Stimulated activated naive CD8-positive, alpha-beta T cell treated with anti-CD3 and anti-CD28 coated beads, Interleukin-15, amount 100 ng/mL, for 72 hours (primary cell): ENCODE measurements at regions not wholly inside any gene's neighbourhood (a gene's known extent, or its start where the extent isn't known, plus 50 kb on each side); places are given as distances from the start of the nearest gene placed in this dataset.
"Not testable (repeated sequence)": the region's sequence is repeated elsewhere in the genome, so short reads cannot be mapped to it uniquely, and the experiment has no call there.

Experiments used
- ATAC-seq: fragments of 150-1000 bp; cut with Tn5 transposase; 2 replicates; pipeline ENCODE4 v1.10.0; 2021; ENCODE audit warnings: mild to moderate bottlenecking, moderate library complexity
- DNase-seq, 2 donors: peaks; one replicate each; pipeline ENCODE4 v3.0.0; 2021 to 2022
- H3K27ac Mint-ChIP-seq, 2 donors: one replicate each; pipeline ENCODE4 v1.8.0; 2022; ENCODE audit warnings: mild to moderate bottlenecking in 2 of 2, mixed read lengths in 2 of 2, moderate library complexity in 2 of 2
- H3K27me3 Mint-ChIP-seq: one replicate; pipeline ENCODE4 v1.8.0; 2022; ENCODE audit warnings: mixed read lengths
- H3K4me1 Mint-ChIP-seq: one replicate; pipeline ENCODE4 v1.8.0; 2022; ENCODE audit warnings: mild to moderate bottlenecking, mixed read lengths
- H3K4me3 Mint-ChIP-seq, 2 donors: one replicate each; pipeline ENCODE4 v1.8.0; 2022; ENCODE audit warnings: mild to moderate bottlenecking in 2 of 2, mixed read lengths in 2 of 2, moderate library complexity in 1 of 2
- H3K9me3 Mint-ChIP-seq, 2 donors: one replicate each; pipeline ENCODE4 v1.8.0; 2022; ENCODE audit warnings: mixed read lengths in 2 of 2

DNA sequence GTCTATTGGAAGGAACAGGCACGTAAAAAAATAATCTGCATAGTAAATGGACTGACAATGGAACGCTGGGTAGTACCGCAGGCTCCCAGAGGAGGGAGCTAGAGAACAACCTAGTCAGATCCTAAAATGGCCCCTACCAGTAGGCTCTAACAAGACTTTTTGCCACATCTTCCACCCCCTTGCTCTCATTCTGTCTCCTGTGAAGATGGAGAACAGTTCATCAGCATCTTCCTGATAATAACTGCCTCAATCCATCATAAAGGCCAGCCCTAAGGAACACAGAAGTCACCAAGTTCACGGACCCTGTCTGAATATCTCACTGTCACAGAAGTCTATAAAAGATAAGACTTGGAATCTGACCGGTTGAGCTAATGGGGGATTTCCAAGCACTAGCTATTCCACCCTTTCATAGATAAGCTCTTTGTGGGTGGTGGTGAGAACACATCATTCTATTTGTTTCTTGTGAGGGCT is 133.4 kb downstream of the SLC1A3 start:
- H3K4me1 Mint-ChIP-seq = peaks cover 10% of the 10 kb centered on the region
- H3K27ac Mint-ChIP-seq = no peak overlapping the region
- ATAC-seq = peak; percentile 66
- peaks cover 46% of the 10 kb centered on the region for H3K27me3 Mint-ChIP-seq
- no peak overlapping the region for H3K4me3 Mint-ChIP-seq
- no peaks in the 10 kb centered on the region for H3K9me3 Mint-ChIP-seq
- peak; percentile 72 to 73 for DNase-seq

- Mint-ChIP-seq H3K4me3 (no peak overlapping the region), H3K4me1 (peaks cover 16% of the 10 kb centered on the region), H3K27me3 (peaks cover 46% of the 10 kb centered on the region), H3K27ac (no peak overlapping the region), H3K9me3 (no peaks in the 10 kb centered on the region)
- no peak for DNase-seq
- no peak for ATAC-seq
Measured at GRCh38 chr5:36740259-36740898, 134.0 kb downstream of the SLC1A3 start.

- H3K4me3 Mint-ChIP-seq = no peak overlapping the region
- H3K27me3 Mint-ChIP-seq = peaks cover 50% of the 10 kb centered on the region
- peaks cover 19% of the 10 kb centered on the region for H3K4me1 Mint-ChIP-seq
- DNase-seq (no peak), ATAC-seq (no peak)
- H3K27ac Mint-ChIP-seq = no peak overlapping the region
- H3K9me3 Mint-ChIP-seq = no peaks in the 10 kb centered on the region
Measured at GRCh38 chr5:36741128-36741527, 134.7 kb downstream of the SLC1A3 start.

- ATAC-seq = peak; percentile 3
- peaks cover 19% of the 10 kb centered on the region for H3K4me1 Mint-ChIP-seq
- H3K27ac Mint-ChIP-seq = peak overlapping the region in 1 of 2 donors; percentile 74
- DNase-seq = no peak
- no peaks in the 10 kb centered on the region for H3K9me3 Mint-ChIP-seq
- H3K4me3 Mint-ChIP-seq = peak overlapping the region; percentile 86 to 93
- peaks cover 65% of the 10 kb centered on the region for H3K27me3 Mint-ChIP-seq
Measured at GRCh38 chr5:36743891-36744772, 132.4 kb upstream of the NIPBL start.

DNA sequence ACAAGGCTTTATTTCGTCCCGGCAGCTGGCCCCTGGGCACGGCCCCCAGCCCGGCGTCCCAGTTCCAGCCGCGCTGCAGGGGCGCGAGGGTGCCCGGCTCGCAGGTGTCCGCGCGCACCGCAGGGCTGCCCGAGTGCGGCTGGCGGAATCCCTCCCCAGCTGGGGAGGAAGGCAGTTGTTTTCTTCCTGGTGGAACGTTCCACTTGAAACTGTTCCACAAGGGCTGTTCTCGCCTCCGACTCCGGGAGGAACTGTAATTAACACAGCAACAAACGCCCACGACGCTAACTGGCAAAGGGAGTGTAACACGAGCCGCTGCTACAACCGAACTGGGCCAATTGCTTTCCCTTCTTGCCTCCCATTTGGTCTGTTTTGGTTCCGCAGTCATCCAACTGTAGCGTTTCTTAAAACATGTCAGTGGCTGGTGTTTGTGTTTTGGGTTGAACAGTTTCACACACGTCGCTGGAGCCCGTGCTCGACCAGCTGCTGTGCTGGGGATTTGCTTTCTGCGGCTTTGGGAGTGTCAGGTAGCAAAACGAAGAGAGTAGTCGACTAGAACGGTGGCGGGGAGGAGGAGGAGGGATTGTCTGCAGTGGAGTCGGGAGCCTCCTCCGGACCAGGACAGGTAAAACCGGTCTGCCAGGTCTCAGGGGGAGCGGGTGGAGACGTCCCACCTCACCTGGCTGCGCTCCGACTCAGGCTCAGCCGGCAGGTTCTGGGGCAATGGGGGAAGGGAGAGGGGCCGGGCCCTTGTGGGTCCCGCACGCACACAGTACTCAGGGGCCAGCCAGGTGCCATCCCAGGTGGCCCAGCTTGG is 131.6 kb upstream of the NIPBL start:
- Mint-ChIP-seq H3K27ac (peak overlapping the region in 1 of 2 donors; percentile 8), H3K9me3 (no peaks in the 10 kb centered on the region), H3K27me3 (peaks cover 74% of the 10 kb centered on the region), H3K4me1 (peaks cover 19% of the 10 kb centered on the region), H3K4me3 (peak overlapping the region; percentile 86 to 93)
- DNase-seq (peak; percentile 39 to 46), ATAC-seq (peak; percentile 75)

- not testable (repeated sequence) for H3K4me3 Mint-ChIP-seq, H3K27ac Mint-ChIP-seq, DNase-seq, ATAC-seq, H3K9me3 Mint-ChIP-seq
- Mint-ChIP-seq H3K27me3 (peaks cover 54% of the 10 kb centered on the region), H3K4me1 (peaks cover 19% of the 10 kb centered on the region)
Measured at GRCh38 chr5:36747794-36748193, 128.8 kb upstream of the NIPBL start.

DNA sequence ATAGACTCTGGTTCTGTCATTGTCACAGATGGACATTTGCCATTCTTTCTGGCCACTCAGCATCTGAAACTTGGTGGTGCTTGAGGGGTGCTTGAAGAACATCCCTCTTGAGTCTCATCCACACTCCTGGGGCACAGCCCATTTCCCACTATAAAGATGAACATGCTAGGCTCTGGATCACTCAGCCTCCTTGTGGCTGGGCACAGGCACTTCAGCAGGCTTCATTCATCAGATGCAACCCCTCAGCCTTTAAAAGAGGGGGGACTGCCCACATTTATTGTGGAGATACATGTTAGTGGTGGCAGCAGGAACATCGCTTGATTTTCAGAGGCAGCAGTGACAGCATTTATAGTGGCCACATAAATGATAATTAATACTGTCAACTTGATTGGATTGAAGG is 124.7 kb upstream of the NIPBL start:
- no peak overlapping the region for H3K4me3 Mint-ChIP-seq
- DNase-seq (no peak), ATAC-seq (no peak)

DNA sequence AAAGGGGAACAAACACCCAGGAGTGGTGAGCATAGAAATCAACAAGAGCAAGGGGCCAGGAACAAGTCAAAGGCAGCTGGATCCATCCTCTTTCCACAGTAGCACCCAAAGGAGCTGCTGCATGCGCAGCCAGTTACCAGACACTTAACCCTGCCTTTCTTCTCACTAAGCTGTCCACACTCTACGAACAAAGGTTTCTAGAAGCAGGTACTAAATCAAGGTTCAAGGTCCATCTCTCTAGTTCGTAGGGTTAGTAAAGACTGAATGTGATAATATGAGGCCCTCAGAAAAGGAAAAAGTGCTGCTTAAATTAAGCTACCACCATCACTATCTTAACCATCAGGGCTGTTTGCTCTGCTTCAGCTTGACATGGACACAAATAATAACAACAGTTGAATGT is 121.2 kb upstream of the NIPBL start:
- no peaks in the 10 kb centered on the region for H3K4me1 Mint-ChIP-seq
- no peaks in the 10 kb centered on the region for H3K9me3 Mint-ChIP-seq
- H3K27me3 Mint-ChIP-seq = peaks cover under 1% of the 10 kb centered on the region
- DNase-seq (no peak), ATAC-seq (no peak)
- no peak overlapping the region for H3K4me3 Mint-ChIP-seq
- no peak overlapping the region for H3K27ac Mint-ChIP-seq

More for the DNA sequence above, 124.7 kb upstream of the NIPBL start:
- no peaks in the 10 kb centered on the region for H3K9me3 Mint-ChIP-seq
- H3K4me1 Mint-ChIP-seq = no peaks in the 10 kb centered on the region
- H3K27ac Mint-ChIP-seq = no peak overlapping the region
- H3K27me3 Mint-ChIP-seq = peaks cover 23% of the 10 kb centered on the region

DNA sequence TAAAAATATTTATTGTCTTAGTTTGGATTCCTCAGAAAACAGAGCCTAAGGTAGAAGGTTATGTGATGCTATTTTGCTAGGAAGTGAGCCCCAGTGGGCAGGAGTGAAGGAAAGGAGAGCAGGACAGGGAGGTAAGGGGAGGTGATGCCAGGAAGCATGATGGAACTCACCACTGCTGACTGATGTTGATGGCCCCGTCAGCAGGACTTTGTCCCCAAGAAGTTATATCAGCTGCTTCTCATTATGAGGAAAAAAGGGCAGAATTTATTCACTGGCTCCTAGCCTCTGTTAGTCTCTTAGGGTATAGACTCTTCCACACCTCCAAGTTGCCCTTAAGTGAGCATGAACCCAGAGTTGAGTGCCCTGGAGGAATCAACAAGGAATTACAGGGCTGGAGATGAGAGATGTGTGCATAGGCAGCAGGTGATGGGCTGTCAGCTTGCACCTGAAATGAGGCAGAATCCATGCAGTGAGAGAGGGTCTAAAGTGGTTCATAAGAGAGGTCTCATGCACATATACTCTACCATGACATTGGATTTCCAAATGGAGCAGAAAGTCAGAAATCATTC is 120.6 kb upstream of the NIPBL start:
- ATAC-seq (no peak), DNase-seq (no peak)
- Mint-ChIP-seq H3K4me3 (no peak overlapping the region), H3K27me3 (no peaks in the 10 kb centered on the region), H3K27ac (no peak overlapping the region), H3K9me3 (no peaks in the 10 kb centered on the region), H3K4me1 (no peaks in the 10 kb centered on the region)

DNA sequence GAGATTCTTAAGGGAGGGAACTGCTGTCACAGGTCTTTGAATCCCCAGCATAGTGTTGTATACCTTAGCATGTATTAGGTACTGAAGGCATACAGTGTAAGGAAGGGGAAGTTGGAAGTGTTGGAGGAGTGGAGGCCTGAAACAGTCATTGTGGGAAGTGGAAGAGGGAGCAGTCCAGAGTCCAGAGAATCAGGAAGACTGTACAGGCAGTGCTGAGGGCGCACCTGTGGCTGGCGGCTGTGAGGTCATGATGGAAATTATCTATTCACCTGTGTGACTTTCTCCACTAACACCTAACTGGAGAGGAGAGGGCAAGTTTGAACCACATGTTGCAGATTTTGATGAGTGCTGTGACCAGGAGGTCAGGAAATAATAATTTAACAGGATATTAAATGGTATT is 119.7 kb upstream of the NIPBL start:
- no peak for DNase-seq
- Mint-ChIP-seq H3K9me3 (no peaks in the 10 kb centered on the region), H3K27ac (no peak overlapping the region), H3K4me3 (no peak overlapping the region), H3K27me3 (no peaks in the 10 kb centered on the region), H3K4me1 (no peaks in the 10 kb centered on the region)
- no peak for ATAC-seq

DNA sequence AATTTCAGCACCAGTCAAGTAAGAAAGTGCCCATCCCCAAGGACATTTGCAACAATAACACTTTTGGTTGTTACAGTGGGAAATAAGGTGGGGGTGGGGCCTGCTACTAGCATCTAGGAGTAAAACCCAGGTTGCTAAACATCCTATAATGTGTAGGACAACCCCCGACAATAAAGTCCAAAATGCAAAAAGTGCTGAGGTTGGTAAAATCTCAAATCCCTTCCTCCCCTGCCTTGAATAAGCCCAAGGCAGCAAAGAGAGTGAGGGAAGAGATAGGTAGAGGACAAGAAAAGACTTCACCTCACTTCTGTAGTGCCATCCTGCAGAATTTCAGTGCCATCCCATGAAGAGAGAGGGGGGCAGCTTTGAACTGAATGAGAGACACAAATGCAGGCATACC is 117.5 kb upstream of the NIPBL start:
- H3K27me3 Mint-ChIP-seq = peaks cover 7% of the 10 kb centered on the region
- H3K9me3 Mint-ChIP-seq = no peaks in the 10 kb centered on the region
- H3K4me1 Mint-ChIP-seq = no peaks in the 10 kb centered on the region
- H3K27ac Mint-ChIP-seq = no peak overlapping the region
- ATAC-seq (no peak), DNase-seq (no peak)
- no peak overlapping the region for H3K4me3 Mint-ChIP-seq

- no peak for ATAC-seq
- Mint-ChIP-seq H3K4me1 (no peaks in the 10 kb centered on the region), H3K27ac (no peak overlapping the region), H3K9me3 (no peaks in the 10 kb centered on the region), H3K4me3 (no peak overlapping the region), H3K27me3 (peaks cover 7% of the 10 kb centered on the region)
- DNase-seq = no peak
Measured at GRCh38 chr5:36763454-36763853, 113.1 kb upstream of the NIPBL start.

DNA sequence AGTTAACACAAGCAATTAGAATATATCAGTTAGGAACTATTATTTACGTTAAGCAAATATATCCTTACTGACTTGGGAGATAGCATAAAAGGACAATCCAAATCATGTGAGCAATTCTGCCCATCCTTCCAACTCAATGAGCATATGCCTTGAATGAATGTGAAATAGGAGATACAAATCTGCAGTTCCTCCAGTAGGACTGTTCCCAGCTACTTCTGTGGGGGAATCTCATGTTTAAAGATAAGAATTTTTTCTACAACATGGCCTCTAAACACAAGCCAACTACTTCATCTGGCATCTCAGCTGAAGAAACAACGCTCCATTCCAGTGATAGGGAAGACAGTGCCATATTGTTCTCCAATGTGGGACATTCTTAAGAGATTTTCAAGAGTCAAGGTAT is 110.7 kb upstream of the NIPBL start:
- no peak overlapping the region for H3K4me3 Mint-ChIP-seq
- no peak overlapping the region for H3K27ac Mint-ChIP-seq
- ATAC-seq = no peak

DNA sequence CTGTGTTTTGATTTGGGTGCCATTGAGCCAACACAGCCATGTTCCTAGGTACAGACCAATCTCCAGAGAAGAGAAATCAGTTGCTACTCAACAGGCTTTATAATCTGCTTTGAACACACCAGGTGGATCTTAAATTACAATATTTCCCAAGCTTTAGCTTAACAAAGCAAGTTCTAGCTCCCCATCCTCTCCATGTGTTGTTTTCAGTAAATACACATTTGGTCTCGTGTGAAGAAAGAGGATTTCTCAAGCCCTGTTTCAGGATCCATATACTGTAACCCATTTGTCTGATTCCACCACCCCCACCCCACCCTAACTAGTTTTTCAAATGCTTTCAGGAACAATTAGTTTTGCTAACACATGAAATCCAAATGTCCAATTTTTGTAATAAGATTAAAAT is 109.6 kb upstream of the NIPBL start:
- Mint-ChIP-seq H3K27me3 (peaks cover 7% of the 10 kb centered on the region), H3K4me3 (no peak overlapping the region)

More for the DNA sequence above, 110.7 kb upstream of the NIPBL start:
- Mint-ChIP-seq H3K9me3 (no peaks in the 10 kb centered on the region), H3K4me1 (no peaks in the 10 kb centered on the region), H3K27me3 (peaks cover 7% of the 10 kb centered on the region)
- DNase-seq = no peak

DNA sequence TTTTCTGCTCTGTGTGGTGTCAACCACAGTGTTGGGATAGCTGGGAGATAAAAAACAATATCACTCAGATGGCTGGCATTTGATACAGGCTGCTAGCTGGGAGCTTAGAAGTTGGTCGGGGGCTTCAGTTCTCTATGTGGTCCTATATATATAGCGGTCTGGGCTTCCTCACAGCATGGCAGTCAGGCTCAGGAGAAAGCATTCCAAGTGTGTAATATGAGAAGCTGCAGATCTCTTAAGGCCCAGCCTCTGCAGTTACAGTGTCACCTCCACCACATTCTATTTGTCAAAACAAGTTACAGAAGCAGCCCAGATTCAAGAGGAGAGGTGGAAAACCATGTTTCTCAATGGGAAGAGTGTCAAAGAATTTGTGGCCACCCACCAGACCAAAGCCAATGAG is 108.1 kb upstream of the NIPBL start:
- H3K27ac Mint-ChIP-seq = no peak overlapping the region
- no peaks in the 10 kb centered on the region for H3K4me1 Mint-ChIP-seq
- H3K9me3 Mint-ChIP-seq = no peaks in the 10 kb centered on the region
- peaks cover under 1% of the 10 kb centered on the region for H3K27me3 Mint-ChIP-seq
- no peak for ATAC-seq
- no peak overlapping the region for H3K4me3 Mint-ChIP-seq
- DNase-seq = no peak

More for the DNA sequence above, 109.6 kb upstream of the NIPBL start:
- no peak for ATAC-seq
- Mint-ChIP-seq H3K9me3 (no peaks in the 10 kb centered on the region), H3K4me1 (no peaks in the 10 kb centered on the region), H3K27ac (no peak overlapping the region)
- DNase-seq = no peak
